ENCODE measurements at regions not wholly inside any gene's neighbourhood (a gene's known extent, or its start where the extent isn't known, plus 50 kb on each side); places are given as distances from the start of the nearest gene placed in this dataset.

DNA sequence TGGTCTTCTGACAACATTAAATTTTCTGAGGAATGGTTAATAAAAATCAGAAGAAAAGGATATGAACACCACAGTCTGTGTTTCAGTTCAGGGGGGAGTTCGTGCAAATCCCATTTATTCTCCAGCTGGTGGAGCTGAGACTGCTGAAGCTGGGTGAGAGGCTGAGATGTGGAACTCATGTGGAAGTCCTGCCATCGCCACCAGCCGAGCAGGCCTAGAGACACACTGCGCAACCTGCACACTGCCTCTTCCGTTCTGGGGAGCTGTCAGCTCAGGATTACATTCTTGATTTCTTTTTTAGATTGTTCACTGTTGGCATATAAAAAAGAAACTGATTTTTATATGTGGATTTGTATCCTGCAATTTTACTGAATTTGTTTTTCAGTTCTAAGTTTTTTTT is 66.6 kb upstream of the ELOVL6 start:
- DNase-seq (ENCODE audit: low spot score), result no peak
- TF ChIP-seq CTCF (conservative IDR thresholded peaks at IDR 0.05; ENCODE audit: low read depth), result no peak
- no peak overlapping the region for H3K27ac ChIP-seq
- CTCF ChIA-PET, result interaction anchor here (0.6 kb wide), 1 partner anchor 20 kb away, joined by 3 read pairs; no protein-coding TSS in a partner anchor
- POLR2A ChIA-PET (ENCODE audit: low non-redundant PET), result no interaction called here

GRCh38 chr4:110260299-110260698 is 61.9 kb upstream of the ELOVL6 start:
- CTCF ChIA-PET, result no interaction called here
- no peak for TF ChIP-seq CTCF (conservative IDR thresholded peaks at IDR 0.05; ENCODE audit: low read depth)
- no peak overlapping the region for H3K27ac ChIP-seq
- POLR2A ChIA-PET (ENCODE audit: low non-redundant PET), result no interaction called here
- no peak for DNase-seq (ENCODE audit: low spot score)

GRCh38 chr4:110250023-110250387 is 51.6 kb upstream of the ELOVL6 start:
- POLR2A ChIA-PET (ENCODE audit: low non-redundant PET), result no interaction called here

GRCh38 chr4:110248831-110249253 is 50.4 kb upstream of the ELOVL6 start:
- DNase-seq (ENCODE audit: low spot score), result no peak
- POLR2A ChIA-PET (ENCODE audit: low non-redundant PET), result no interaction called here
- H3K27ac ChIP-seq, result no peak overlapping the region
- TF ChIP-seq CTCF (conservative IDR thresholded peaks at IDR 0.05; ENCODE audit: low read depth), result no peak
- CTCF ChIA-PET, result interaction anchor here (0.6 kb wide), 2 partner anchors 36 to 201 kb away, joined by 3 to 7 read pairs; no protein-coding TSS in a partner anchor

More at GRCh38 chr4:110250023-110250387, 51.6 kb upstream of the ELOVL6 start:
- DNase-seq (ENCODE audit: low spot score), result no peak
- CTCF ChIA-PET, result no interaction called here
- TF ChIP-seq CTCF (conservative IDR thresholded peaks at IDR 0.05; ENCODE audit: low read depth), result no peak
- H3K27ac ChIP-seq, result no peak overlapping the region

Data from RWPE1 (cell line).